Panc1 (cell line): ENCODE measurements at regions not wholly inside any gene's neighbourhood (a gene's known extent, or its start where the extent isn't known, plus 50 kb on each side); places are given as distances from the start of the nearest gene placed in this dataset.

Source experiments
- CTCF ChIP-seq: fragments of 450-650 bp; IDR thresholded peaks from 2 replicates; pipeline ENCODE4 v1.5.1; 2017; ENCODE audit warnings: mild to moderate bottlenecking
- POLR2AphosphoS5 ChIP-seq: IDR thresholded peaks from 2 replicates; pipeline ENCODE4 v1.6.1; 2012; ENCODE audit warnings: mild to moderate bottlenecking, low read depth, low read length, moderate library complexity
- REST ChIP-seq, 2 experiments: IDR thresholded peaks; 2 replicates each; pipeline ENCODE4 v1.6.1; 2011 to 2012; ENCODE audit warnings: low read depth in 2 of 2, control low read depth in 1 of 2, low read length in 1 of 2, mild to moderate bottlenecking in 1 of 2, moderate library complexity in 1 of 2; ENCODE audit not compliant: insufficient read depth in 1 of 2
- SIN3A ChIP-seq: IDR thresholded peaks from 2 replicates; pipeline ENCODE4 v1.6.1; 2012; ENCODE audit warnings: low read depth, mild to moderate bottlenecking, low read length, moderate library complexity, borderline replicate concordance; ENCODE audit not compliant: insufficient read depth
- TCF7L2 ChIP-seq: IDR thresholded peaks from 2 replicates; pipeline ENCODE4 v1.6.1; 2011; ENCODE audit warnings: mild to moderate bottlenecking, low read depth, low read length, inconsistent platforms

DNA sequence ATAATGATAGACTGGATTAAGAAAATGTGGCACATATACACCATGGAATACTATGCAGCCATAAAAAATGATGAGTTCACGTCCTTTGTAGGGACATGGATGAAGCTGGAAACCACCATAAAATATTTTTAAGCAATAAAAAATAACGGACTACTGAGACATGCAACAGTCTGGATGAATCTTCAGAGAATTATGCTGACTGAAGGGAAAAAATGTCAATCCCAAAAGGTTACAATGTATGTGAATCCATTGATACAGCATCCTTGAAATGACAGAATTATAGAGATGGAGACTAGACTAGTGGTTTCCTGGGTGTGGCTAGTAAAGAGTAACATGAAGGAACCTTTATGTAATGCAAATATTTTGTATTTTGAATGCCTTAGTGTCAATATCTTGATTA is 1808.6 kb upstream of the NUDT12 start:
- TF ChIP-seq REST (IDR thresholded peaks at IDR 0.05; ENCODE audit: insufficient read depth in 1 of 2, low read depth in 2 of 2, low read length in 1 of 2) (no peak), CTCF (no peak), POLR2AphosphoS5 (no peak), TCF7L2 (no peak), SIN3A (no peak)
